T-cell (primary cell): ENCODE measurements at regions not wholly inside any gene's neighbourhood (a gene's known extent, or its start where the extent isn't known, plus 50 kb on each side); places are given as distances from the start of the nearest gene placed in this dataset.

Experiments
- ATAC-seq, 4 experiments: fragments of 200-7000 bp in 3 of 4; fragments of 150-1000 bp in 1 of 4; cut with Tn5 transposase; replicated peaks in 1 of 4; 1 replicate in 3 of 4; 2 replicates in 1 of 4; pipeline ENCODE4 v1.10.0; 2021; ENCODE audit warnings: moderate library complexity in 3 of 4, mild to moderate bottlenecking in 2 of 4, moderate number of reproducible peaks in 1 of 4
- CTCF ChIA-PET, 2 donors: fragments of 300-600 bp; sonication (Branson Sonifier 250); formaldehyde crosslinking; loops; one replicate each; lab custom pipeline; 2022; ENCODE audit warnings: antibody characterized with exemption in 2 of 2; lab: Charles Lee
- POLR2A ChIA-PET, 2 donors: fragments of 300-600 bp; sonication (Branson Sonifier 250); formaldehyde crosslinking; loops; one replicate each; lab custom pipeline; 2022; ENCODE audit warnings: antibody characterized with exemption in 2 of 2; lab: Charles Lee
- DNase-seq, 35 experiments: peaks; one replicate each; pipeline versions ENCODE4 v3.0.0 to v3.0.0-alpha.2; 2013 to 2023
- H3K27ac ChIP-seq: one replicate; pipeline ENCODE4 v1.5.1; 2013; ENCODE audit warnings: low read length
- H3K27me3 ChIP-seq, 2 experiments: replicated peaks in 1 of 2; 1 replicate in 1 of 2; 2 replicates in 1 of 2; pipeline versions ENCODE4 v1.6.1 to v1.7.0; 2013; ENCODE audit warnings: low read length in 1 of 2, mixed read lengths in 1 of 2; ENCODE audit not compliant: control insufficient read depth in 2 of 2, insufficient read depth in 2 of 2; ENCODE audit errors: extremely low read depth in 1 of 2
- H3K36me3 ChIP-seq, 2 donors: 1 replicate in 1 of 2; 2 replicates in 1 of 2; pipeline versions ENCODE4 v1.6.1 to v1.7.0; 2013; ENCODE audit warnings: low read length in 1 of 2; ENCODE audit not compliant: control insufficient read depth in 2 of 2, insufficient read depth in 1 of 2; ENCODE audit errors: extremely low read depth in 1 of 2
- H3K4me1 ChIP-seq, 2 experiments: 1 replicate in 1 of 2; 2 replicates in 1 of 2; pipeline versions ENCODE4 v1.6.1 to v1.7.0; 2013; ENCODE audit warnings: low read length in 2 of 2, mixed read lengths in 1 of 2; ENCODE audit not compliant: insufficient read depth in 2 of 2, control insufficient read depth in 1 of 2; ENCODE audit errors: extremely low read depth in 1 of 2
- H3K4me3 ChIP-seq, 2 donors: 1 replicate in 1 of 2; 2 replicates in 1 of 2; pipeline versions ENCODE4 v1.5.1 to v1.7.0; 2013; ENCODE audit warnings: mild to moderate bottlenecking in 2 of 2, low read length in 1 of 2, moderate library complexity in 1 of 2; ENCODE audit not compliant: control insufficient read depth in 1 of 2; ENCODE audit errors: extremely low read depth in 1 of 2
- H3K9me3 ChIP-seq: 2 replicates; pipeline ENCODE4 v1.7.0; 2013
- H3K27ac Mint-ChIP-seq, 2 donors: one replicate each; pipeline ENCODE4 v1.8.0; 2020 to 2021; ENCODE audit warnings: mild to moderate bottlenecking in 2 of 2, mixed read lengths in 2 of 2
- H3K27me3 Mint-ChIP-seq, 2 donors: one replicate each; pipeline ENCODE4 v1.8.0; 2021 to 2022; ENCODE audit warnings: mixed read lengths in 2 of 2
- H3K36me3 Mint-ChIP-seq: one replicate; pipeline ENCODE4 v1.8.0; 2021; ENCODE audit warnings: mixed read lengths
- H3K4me1 Mint-ChIP-seq, 3 donors: one replicate each; pipeline ENCODE4 v1.8.0; 2020 to 2022; ENCODE audit warnings: mixed read lengths in 3 of 3, mild to moderate bottlenecking in 1 of 3
- H3K4me3 Mint-ChIP-seq, 3 donors: one replicate each; pipeline ENCODE4 v1.8.0; 2020 to 2022; ENCODE audit warnings: mild to moderate bottlenecking in 3 of 3, mixed read lengths in 3 of 3, moderate library complexity in 3 of 3
- H3K9me3 Mint-ChIP-seq, 3 donors: one replicate each; pipeline ENCODE4 v1.8.0; 2020 to 2022; ENCODE audit warnings: mixed read lengths in 3 of 3
- WGBS: methylation state at CpG from one replicate; pipeline ENCODE4 v1.1.5; 2013; ENCODE audit warnings: missing lambda C conversion rate; ENCODE audit not compliant: insufficient coverage; 5-methylcytosine and 5-hydroxymethylcytosine counted together

DNA sequence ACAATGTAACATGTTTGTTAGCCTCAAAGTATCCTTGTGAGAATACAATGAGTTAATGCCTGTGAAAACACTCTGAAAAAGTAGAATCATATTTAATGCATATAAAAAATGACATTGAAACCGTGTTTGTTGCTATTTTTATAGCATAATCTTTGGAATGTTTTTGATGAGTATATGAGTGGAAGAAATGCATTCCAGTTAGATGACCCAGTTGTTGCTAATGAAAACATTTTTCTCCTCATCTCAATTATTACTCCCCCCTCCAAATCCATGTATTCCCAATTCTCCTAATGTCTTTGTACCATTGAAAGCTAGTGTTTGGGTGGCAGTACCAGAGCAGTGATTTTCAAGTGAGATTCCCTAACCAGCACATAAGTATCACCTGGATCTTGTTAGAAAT, 67.1 kb upstream of the DSEL start:
- Mint-ChIP-seq H3K27me3 (peaks cover 0 to 17% of the 10 kb centered on the region in 2 donors), H3K27ac (no peak overlapping the region), H3K36me3 (no peaks in the 10 kb centered on the region), H3K4me1 (no peaks in the 10 kb centered on the region), H3K9me3 (no peaks in the 10 kb centered on the region), H3K4me3 (no peak overlapping the region)
- ChIA-PET CTCF (interaction anchor here in 1 of 2 donors (0.5 kb wide), 1 partner anchor 904 kb away, joined by 4 read pairs; no protein-coding TSS in a partner anchor), POLR2A (no interaction called here)
- WGBS = no CpG with 5 or more reads among the region's 1 CpG
- Histone ChIP-seq H3K4me3 (no peak overlapping the region), H3K27ac (no peak overlapping the region), H3K9me3 (no peaks in the 10 kb centered on the region), H3K27me3 (no peaks in the 10 kb centered on the region), H3K36me3 (no peaks in the 10 kb centered on the region), H3K4me1 (no peaks in the 10 kb centered on the region)
- no peak for ATAC-seq
- no peak for DNase-seq

DNA sequence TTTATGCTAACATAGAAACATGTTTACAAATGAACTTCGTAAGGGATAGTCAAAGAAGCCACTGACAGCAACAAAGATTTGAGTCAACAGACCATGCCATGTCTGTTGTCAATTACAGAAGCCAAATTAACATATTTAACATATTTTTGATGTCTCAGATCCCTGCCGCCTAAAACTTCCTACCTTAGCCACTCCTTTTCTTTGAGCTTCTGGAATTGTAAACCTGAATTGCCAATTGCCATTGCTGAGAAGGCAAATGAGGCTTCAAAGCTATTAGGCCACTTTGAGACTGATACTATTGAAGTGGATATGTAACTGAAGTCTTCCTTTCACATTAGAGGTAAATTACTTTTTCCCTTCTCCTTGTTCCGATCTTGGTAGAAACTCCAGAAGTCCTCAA, 66.0 kb upstream of the DSEL start:
- H3K27ac ChIP-seq = no peak overlapping the region
- no peaks in the 10 kb centered on the region for H3K4me1 ChIP-seq
- WGBS = no CpG with 5 or more reads among the region's 3 CpGs
- no peaks in the 10 kb centered on the region for H3K27me3 ChIP-seq
- ATAC-seq = no peak
- ChIA-PET CTCF (no interaction called here), POLR2A (no interaction called here)
- no peaks in the 10 kb centered on the region for H3K36me3 ChIP-seq
- Mint-ChIP-seq H3K4me1 (no peaks in the 10 kb centered on the region), H3K36me3 (no peaks in the 10 kb centered on the region), H3K27me3 (peaks cover 0 to 17% of the 10 kb centered on the region in 2 donors), H3K4me3 (no peak overlapping the region), H3K27ac (no peak overlapping the region), H3K9me3 (no peaks in the 10 kb centered on the region)
- no peaks in the 10 kb centered on the region for H3K9me3 ChIP-seq
- no peak overlapping the region for H3K4me3 ChIP-seq
- no peak for DNase-seq

- Mint-ChIP-seq H3K9me3 (no peaks in the 10 kb centered on the region), H3K27me3 (peaks cover 0 to 13% of the 10 kb centered on the region in 2 donors), H3K36me3 (no peaks in the 10 kb centered on the region), H3K4me1 (no peaks in the 10 kb centered on the region), H3K4me3 (no peak overlapping the region), H3K27ac (no peak overlapping the region)
- no peak for ATAC-seq
- Histone ChIP-seq H3K4me1 (no peaks in the 10 kb centered on the region), H3K27me3 (no peaks in the 10 kb centered on the region), H3K9me3 (no peaks in the 10 kb centered on the region), H3K36me3 (no peaks in the 10 kb centered on the region), H3K4me3 (no peak overlapping the region), H3K27ac (no peak overlapping the region)
- CTCF ChIA-PET = no interaction called here
- POLR2A ChIA-PET = no interaction called here
- no CpG with 5 or more reads among the region's 2 CpGs for WGBS
- no peak for DNase-seq
Measured at GRCh38 chr18:67581178-67581577, 64.7 kb upstream of the DSEL start.

DNA sequence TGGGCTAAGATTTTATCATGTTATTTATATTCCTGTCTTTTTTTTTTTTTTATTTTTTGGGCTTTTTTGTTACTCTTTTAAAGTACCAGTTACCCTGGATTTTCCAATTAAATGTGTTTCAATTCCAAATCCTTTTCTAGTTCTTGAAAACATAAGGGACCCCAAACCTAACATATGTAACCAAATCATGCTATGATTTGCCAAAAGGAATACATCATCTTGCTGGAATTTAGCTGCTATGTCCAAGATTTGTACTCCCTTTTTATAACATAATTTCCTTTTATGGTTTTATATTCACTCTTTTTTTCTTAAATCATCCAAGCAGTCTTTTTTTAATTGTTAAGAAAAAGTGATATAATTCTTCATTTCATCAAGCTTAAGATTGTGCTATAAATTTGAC, 60.9 kb upstream of the DSEL start:
- no peak overlapping the region for H3K27ac Mint-ChIP-seq
- H3K36me3 Mint-ChIP-seq = no peaks in the 10 kb centered on the region
- H3K4me3 Mint-ChIP-seq = no peak overlapping the region
- Histone ChIP-seq H3K4me1 (no peaks in the 10 kb centered on the region), H3K27ac (no peak overlapping the region), H3K36me3 (no peaks in the 10 kb centered on the region), H3K4me3 (no peak overlapping the region), H3K27me3 (no peaks in the 10 kb centered on the region), H3K9me3 (no peaks in the 10 kb centered on the region)
- ATAC-seq (no peak), DNase-seq (no peak)
- no peaks in the 10 kb centered on the region for H3K4me1 Mint-ChIP-seq
- peaks cover 0 to 4% of the 10 kb centered on the region in 2 donors for H3K27me3 Mint-ChIP-seq
- ChIA-PET POLR2A (no interaction called here), CTCF (no interaction called here)
- H3K9me3 Mint-ChIP-seq = no peaks in the 10 kb centered on the region

- no peaks in the 10 kb centered on the region for H3K36me3 ChIP-seq
- DNase-seq = no peak
- ATAC-seq = no peak
- no peaks in the 10 kb centered on the region for H3K4me1 ChIP-seq
- no peak overlapping the region for H3K4me3 ChIP-seq
- ChIA-PET POLR2A (no interaction called here), CTCF (no interaction called here)
- Mint-ChIP-seq H3K27ac (no peak overlapping the region), H3K4me1 (no peaks in the 10 kb centered on the region), H3K27me3 (peaks cover 0 to 4% of the 10 kb centered on the region in 2 donors), H3K4me3 (no peak overlapping the region), H3K36me3 (no peaks in the 10 kb centered on the region), H3K9me3 (no peaks in the 10 kb centered on the region)
- WGBS = no CpG with 5 or more reads among the region's 3 CpGs
- H3K27ac ChIP-seq = no peak overlapping the region
- no peaks in the 10 kb centered on the region for H3K9me3 ChIP-seq
- no peaks in the 10 kb centered on the region for H3K27me3 ChIP-seq
Measured at GRCh38 chr18:67574749-67575148, 58.2 kb upstream of the DSEL start.

GRCh38 chr18:67568166-67568565, 51.6 kb upstream of the DSEL start:
- DNase-seq = no peak
- Histone ChIP-seq H3K4me3 (no peak overlapping the region), H3K27ac (no peak overlapping the region), H3K4me1 (no peaks in the 10 kb centered on the region), H3K27me3 (no peaks in the 10 kb centered on the region), H3K36me3 (no peaks in the 10 kb centered on the region), H3K9me3 (no peaks in the 10 kb centered on the region)
- 77% methylated on average over 2 of the region's 2 CpGs for WGBS
- Mint-ChIP-seq H3K27ac (no peak overlapping the region), H3K4me1 (no peaks in the 10 kb centered on the region), H3K27me3 (peaks cover 0 to 6% of the 10 kb centered on the region in 2 donors), H3K9me3 (no peaks in the 10 kb centered on the region), H3K4me3 (no peak overlapping the region), H3K36me3 (no peaks in the 10 kb centered on the region)
- ChIA-PET CTCF (no interaction called here), POLR2A (no interaction called here)
- ATAC-seq = no peak
